Hepatocyte (in vitro differentiated cells): ENCODE measurements at regions not wholly inside any gene's neighbourhood (a gene's known extent, or its start where the extent isn't known, plus 50 kb on each side); places are given as distances from the start of the nearest gene placed in this dataset.
"Not testable (repeated sequence)": the region's sequence is repeated elsewhere in the genome, so short reads cannot be mapped to it uniquely, and the experiment has no call there.

Source experiments
- CTCF ChIP-seq: fragments of 200-600 bp; sonication (generic); IDR thresholded peaks from 2 replicates; pipeline ENCODE4 v1.5.1; 2016; ENCODE audit warnings: antibody characterized with exemption, mild to moderate bottlenecking; ENCODE audit not compliant: poor library complexity
- EZH2 ChIP-seq: fragments of 200-600 bp; sonication (generic); IDR thresholded peaks from 2 replicates; pipeline ENCODE4 v1.6.1; 2016; ENCODE audit warnings: antibody characterized with exemption, mild to moderate bottlenecking, borderline replicate concordance

- TF ChIP-seq CTCF, EZH2: not testable (repeated sequence)
Measured at GRCh38 chrX:13821-14443, 267.2 kb upstream of the PLCXD1 start.
